ENCODE measurements at regions not wholly inside any gene's neighbourhood (a gene's known extent, or its start where the extent isn't known, plus 50 kb on each side); places are given as distances from the start of the nearest gene placed in this dataset.

DNA sequence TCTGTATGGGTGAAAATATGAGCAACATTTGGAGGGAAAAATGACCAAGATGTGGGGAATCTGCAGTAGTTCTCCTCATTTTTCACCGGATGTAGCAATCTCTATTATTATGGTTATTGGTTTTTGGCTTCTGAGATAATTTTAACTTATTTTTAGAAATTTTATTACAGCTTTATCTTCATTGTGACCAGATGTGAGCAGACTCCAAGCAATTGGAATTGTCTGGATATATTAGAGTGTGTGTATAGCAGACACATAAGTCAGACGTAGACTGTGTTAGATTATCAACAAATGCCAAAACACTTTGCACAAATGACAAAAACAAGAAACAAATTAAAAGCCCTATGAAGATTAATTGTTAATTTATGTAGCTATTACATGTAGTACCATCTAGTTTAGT is 249.1 kb downstream of the DNAJB9 start (continued):
- TF ChIP-seq, protein P1, sequence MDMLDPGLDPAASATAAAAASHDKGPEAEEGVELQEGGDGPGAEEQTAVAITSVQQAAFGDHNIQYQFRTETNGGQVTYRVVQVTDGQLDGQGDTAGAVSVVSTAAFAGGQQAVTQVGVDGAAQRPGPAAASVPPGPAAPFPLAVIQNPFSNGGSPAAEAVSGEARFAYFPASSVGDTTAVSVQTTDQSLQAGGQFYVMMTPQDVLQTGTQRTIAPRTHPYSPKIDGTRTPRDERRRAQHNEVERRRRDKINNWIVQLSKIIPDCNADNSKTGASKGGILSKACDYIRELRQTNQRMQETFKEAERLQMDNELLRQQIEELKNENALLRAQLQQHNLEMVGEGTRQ (IDR thresholded peaks at IDR 0.05; ENCODE audit: borderline replicate concordance, low read depth, low read length) = no peak
- TF ChIP-seq CBX5 (IDR thresholded peaks at IDR 0.05; ENCODE audit: low read depth) = no peak

DNA sequence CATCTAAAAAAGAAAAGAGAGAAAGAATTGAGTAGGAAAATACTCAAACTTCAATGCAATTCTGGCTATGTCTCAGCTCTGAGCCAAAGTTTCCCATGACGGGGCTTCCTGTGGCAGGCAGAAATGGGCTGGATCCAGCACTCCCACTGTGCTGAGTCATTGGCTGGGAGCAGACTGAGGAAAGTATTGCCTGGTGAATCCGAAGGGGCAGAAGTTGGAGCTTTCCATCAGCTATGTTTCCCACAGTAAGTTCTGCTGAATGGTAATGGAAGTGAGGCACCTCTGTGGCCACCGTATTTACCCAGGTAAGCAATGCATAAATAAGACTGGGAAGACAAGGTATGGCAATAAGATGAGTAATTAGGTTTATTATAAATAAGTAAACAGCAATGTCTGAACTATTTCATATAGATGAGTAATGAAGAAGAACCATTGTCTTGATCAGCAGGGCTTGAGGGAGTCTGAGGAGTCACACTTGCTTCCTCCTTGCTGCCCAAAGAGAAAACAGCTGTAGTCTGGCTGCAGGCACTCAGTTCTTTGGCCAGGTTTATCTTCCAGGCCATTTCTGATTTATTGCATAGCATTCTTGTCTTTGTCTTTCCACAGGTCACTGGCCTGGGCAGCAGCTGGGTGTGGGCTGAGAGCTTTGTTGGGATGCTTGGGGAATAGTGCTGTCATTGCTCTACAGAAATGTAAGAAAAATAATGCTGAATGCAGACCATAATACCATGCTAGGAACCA is 255.3 kb downstream of the DNAJB9 start:
- ChIA-PET POLR2A (no interaction called here), CTCF (interaction anchor here (1.1 to 1.5 kb wide), 2 partner anchors 19 to 21 kb away, joined by 3 to 4 read pairs; no protein-coding TSS in a partner anchor), RAD21 (ENCODE audit: unreplicated experiment) (no interaction called here), SMC1A (ENCODE audit: uncharacterized antibody, unreplicated experiment) (interaction anchor here (0.8 kb wide), 1 partner anchor 22 kb away, joined by 3 read pairs; no protein-coding TSS in a partner anchor)
- no peaks in the 10 kb centered on the region for H3K9me3 ChIP-seq (replicated peaks; ENCODE audit: control insufficient read depth, insufficient read depth, low read length)
- BruUV-seq (replicated peaks) = no TSS peak
- H3K9ac ChIP-seq (ENCODE audit: control insufficient read depth, insufficient read depth, low read length) = no peak overlapping the region
- no peak overlapping the region for H3K27ac ChIP-seq (ENCODE audit: control insufficient read depth, insufficient read depth)
- H2AFZ ChIP-seq (ENCODE audit: control insufficient read depth, low read depth, low read length) = no peak overlapping the region
- H3K4me1 ChIP-seq (ENCODE audit: control insufficient read depth, insufficient read depth, low read length) = no peaks in the 10 kb centered on the region
- H4K20me1 ChIP-seq (ENCODE audit: control insufficient read depth, insufficient read depth) = no peaks in the 10 kb centered on the region
- no peaks in the 10 kb centered on the region for H3K36me3 ChIP-seq (ENCODE audit: control insufficient read depth in 2 of 2, insufficient read depth in 2 of 2, low read length in 1 of 2)
- DNase-seq (ENCODE audit: low read depth, low spot score) (no peak), FAIRE-seq (no peak), ATAC-seq (no peak)
- WGBS (ENCODE audit: insufficient coverage, insufficient replicate concordance, low lambda C conversion rate, missing lambda C conversion rate) = 33% methylated on average over 3 of the region's 3 CpGs
- intact Hi-C loops (cut with micrococcal nuclease; ENCODE audit: unreplicated experiment) (no loop called here), in situ Hi-C loops (cut with MboI) (no loop called here)
- H3K79me2 ChIP-seq (ENCODE audit: control insufficient read depth, insufficient read depth, low read length) = no peaks in the 10 kb centered on the region
- H3K4me3 ChIP-seq = no peak overlapping the region
- no peaks in the 10 kb centered on the region for H3K27me3 ChIP-seq (replicated peaks in 1 of 2; ENCODE audit: control insufficient read depth in 2 of 2, insufficient read depth in 2 of 2, low read length in 1 of 2)
- no peak overlapping the region for H3K4me2 ChIP-seq (ENCODE audit: control insufficient read depth, insufficient read depth)
- TF ChIP-seq NR2C1 (IDR thresholded peaks at IDR 0.05) (no peak), SMARCA5 (IDR thresholded peaks at IDR 0.05) (no peak), GABPA (IDR thresholded peaks at IDR 0.05; ENCODE audit: low read depth) (no peak), EED (IDR thresholded peaks at IDR 0.05; ENCODE audit: low read depth) (no peak), ZSCAN29 (IDR thresholded peaks at IDR 0.05) (no peak), NFYA (IDR thresholded peaks at IDR 0.05; ENCODE audit: borderline replicate concordance, low read depth, low read length) (no peak), EGR1 (IDR thresholded peaks at IDR 0.05; ENCODE audit: borderline replicate concordance in 1 of 2, low read depth in 2 of 2, low read length in 2 of 2) (no peak), CBX5 (IDR thresholded peaks at IDR 0.05; ENCODE audit: low read depth) (no peak), LARP7 (IDR thresholded peaks at IDR 0.05) (no peak)
- TF ChIP-seq, protein P2, sequence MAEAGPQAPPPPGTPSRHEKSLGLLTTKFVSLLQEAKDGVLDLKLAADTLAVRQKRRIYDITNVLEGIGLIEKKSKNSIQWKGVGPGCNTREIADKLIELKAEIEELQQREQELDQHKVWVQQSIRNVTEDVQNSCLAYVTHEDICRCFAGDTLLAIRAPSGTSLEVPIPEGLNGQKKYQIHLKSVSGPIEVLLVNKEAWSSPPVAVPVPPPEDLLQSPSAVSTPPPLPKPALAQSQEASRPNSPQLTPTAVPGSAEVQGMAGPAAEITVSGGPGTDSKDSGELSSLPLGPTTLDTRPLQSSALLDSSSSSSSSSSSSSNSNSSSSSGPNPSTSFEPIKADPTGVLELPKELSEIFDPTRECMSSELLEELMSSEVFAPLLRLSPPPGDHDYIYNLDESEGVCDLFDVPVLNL (IDR thresholded peaks at IDR 0.05; ENCODE audit: low read depth, low read length) = no peak
- TF ChIP-seq, protein P3, sequence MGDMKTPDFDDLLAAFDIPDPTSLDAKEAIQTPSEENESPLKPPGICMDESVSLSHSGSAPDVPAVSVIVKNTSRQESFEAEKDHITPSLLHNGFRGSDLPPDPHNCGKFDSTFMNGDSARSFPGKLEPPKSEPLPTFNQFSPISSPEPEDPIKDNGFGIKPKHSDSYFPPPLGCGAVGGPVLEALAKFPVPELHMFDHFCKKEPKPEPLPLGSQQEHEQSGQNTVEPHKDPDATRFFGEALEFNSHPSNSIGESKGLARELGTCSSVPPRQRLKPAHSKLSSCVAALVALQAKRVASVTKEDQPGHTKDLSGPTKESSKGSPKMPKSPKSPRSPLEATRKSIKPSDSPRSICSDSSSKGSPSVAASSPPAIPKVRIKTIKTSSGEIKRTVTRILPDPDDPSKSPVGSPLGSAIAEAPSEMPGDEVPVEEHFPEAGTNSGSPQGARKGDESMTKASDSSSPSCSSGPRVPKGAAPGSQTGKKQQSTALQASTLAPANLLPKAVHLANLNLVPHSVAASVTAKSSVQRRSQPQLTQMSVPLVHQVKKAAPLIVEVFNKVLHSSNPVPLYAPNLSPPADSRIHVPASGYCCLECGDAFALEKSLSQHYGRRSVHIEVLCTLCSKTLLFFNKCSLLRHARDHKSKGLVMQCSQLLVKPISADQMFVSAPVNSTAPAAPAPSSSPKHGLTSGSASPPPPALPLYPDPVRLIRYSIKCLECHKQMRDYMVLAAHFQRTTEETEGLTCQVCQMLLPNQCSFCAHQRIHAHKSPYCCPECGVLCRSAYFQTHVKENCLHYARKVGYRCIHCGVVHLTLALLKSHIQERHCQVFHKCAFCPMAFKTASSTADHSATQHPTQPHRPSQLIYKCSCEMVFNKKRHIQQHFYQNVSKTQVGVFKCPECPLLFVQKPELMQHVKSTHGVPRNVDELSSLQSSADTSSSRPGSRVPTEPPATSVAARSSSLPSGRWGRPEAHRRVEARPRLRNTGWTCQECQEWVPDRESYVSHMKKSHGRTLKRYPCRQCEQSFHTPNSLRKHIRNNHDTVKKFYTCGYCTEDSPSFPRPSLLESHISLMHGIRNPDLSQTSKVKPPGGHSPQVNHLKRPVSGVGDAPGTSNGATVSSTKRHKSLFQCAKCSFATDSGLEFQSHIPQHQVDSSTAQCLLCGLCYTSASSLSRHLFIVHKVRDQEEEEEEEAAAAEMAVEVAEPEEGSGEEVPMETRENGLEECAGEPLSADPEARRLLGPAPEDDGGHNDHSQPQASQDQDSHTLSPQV (IDR thresholded peaks at IDR 0.05) = no peak
